ENCODE measurements at regions not wholly inside any gene's neighbourhood (a gene's known extent, or its start where the extent isn't known, plus 50 kb on each side); places are given as distances from the start of the nearest gene placed in this dataset.

DNA sequence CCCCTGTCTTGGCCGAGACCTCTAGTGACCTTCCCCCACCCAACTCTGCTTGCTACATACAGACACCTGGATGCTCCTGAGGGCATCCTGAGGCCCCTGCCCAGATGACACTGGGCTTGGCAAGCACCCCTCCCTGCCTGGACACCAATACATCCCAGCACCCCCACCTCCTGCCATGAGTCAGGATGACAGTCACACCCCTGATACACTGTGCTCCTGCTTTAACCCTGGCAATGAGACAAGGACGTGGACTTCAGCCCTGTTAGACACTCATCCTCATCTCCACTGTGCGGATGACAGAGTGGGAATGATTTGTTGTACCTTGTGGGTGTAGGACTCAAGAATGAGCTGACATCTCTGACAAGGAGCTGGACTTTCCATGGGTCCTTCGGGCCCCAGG, 186.3 kb upstream of the ADCY1 start:
- Histone ChIP-seq H3F3A (ENCODE audit: insufficient read depth, low read length, poor library complexity, severe bottlenecking) (no peaks in the 10 kb centered on the region), H3K9me3 (ENCODE audit: low read length) (no peaks in the 10 kb centered on the region), H3K36me3 (ENCODE audit: insufficient read depth, low read length) (no peaks in the 10 kb centered on the region), H3K79me2 (replicated peaks; ENCODE audit: insufficient read depth, low read length) (no peaks in the 10 kb centered on the region), H4K20me1 (ENCODE audit: insufficient read depth) (no peaks in the 10 kb centered on the region), H3K4me2 (ENCODE audit: low read length) (no peak overlapping the region), H3K27me3 (ENCODE audit: insufficient read depth, low read depth, low read length) (no peaks in the 10 kb centered on the region), H2AFZ (ENCODE audit: low read depth, low read length) (no peak overlapping the region), H3K9me2 (ENCODE audit: insufficient read depth, low read length) (no peaks in the 10 kb centered on the region), H3K9ac (ENCODE audit: low read length) (no peak overlapping the region), H3K27ac (ENCODE audit: low read length) (no peak overlapping the region), H3K4me3 (ENCODE audit: low read length) (no peak overlapping the region)
- TF ChIP-seq POLR2AphosphoS5 (IDR thresholded peaks at IDR 0.05) (no peak), RAD21 (conservative IDR thresholded peaks at IDR 0.05) (no peak), EP300 (conservative IDR thresholded peaks at IDR 0.05; ENCODE audit: poor library complexity, severe bottlenecking) (no peak), SMC3 (conservative IDR thresholded peaks at IDR 0.05; ENCODE audit: poor library complexity) (no peak), EZH2 (IDR thresholded peaks at IDR 0.05; ENCODE audit: borderline replicate concordance, insufficient read depth, low read length, poor library complexity, severe bottlenecking) (no peak), TAF1 (IDR thresholded peaks at IDR 0.05; ENCODE audit: low read depth) (no peak), MXI1 (conservative IDR thresholded peaks at IDR 0.05; ENCODE audit: poor library complexity, severe bottlenecking) (no peak)
- TF ChIP-seq, protein P1, sequence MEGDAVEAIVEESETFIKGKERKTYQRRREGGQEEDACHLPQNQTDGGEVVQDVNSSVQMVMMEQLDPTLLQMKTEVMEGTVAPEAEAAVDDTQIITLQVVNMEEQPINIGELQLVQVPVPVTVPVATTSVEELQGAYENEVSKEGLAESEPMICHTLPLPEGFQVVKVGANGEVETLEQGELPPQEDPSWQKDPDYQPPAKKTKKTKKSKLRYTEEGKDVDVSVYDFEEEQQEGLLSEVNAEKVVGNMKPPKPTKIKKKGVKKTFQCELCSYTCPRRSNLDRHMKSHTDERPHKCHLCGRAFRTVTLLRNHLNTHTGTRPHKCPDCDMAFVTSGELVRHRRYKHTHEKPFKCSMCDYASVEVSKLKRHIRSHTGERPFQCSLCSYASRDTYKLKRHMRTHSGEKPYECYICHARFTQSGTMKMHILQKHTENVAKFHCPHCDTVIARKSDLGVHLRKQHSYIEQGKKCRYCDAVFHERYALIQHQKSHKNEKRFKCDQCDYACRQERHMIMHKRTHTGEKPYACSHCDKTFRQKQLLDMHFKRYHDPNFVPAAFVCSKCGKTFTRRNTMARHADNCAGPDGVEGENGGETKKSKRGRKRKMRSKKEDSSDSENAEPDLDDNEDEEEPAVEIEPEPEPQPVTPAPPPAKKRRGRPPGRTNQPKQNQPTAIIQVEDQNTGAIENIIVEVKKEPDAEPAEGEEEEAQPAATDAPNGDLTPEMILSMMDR (IDR thresholded peaks at IDR 0.05; ENCODE audit: poor library complexity, severe bottlenecking), result no peak
- TF ChIP-seq, protein P2, sequence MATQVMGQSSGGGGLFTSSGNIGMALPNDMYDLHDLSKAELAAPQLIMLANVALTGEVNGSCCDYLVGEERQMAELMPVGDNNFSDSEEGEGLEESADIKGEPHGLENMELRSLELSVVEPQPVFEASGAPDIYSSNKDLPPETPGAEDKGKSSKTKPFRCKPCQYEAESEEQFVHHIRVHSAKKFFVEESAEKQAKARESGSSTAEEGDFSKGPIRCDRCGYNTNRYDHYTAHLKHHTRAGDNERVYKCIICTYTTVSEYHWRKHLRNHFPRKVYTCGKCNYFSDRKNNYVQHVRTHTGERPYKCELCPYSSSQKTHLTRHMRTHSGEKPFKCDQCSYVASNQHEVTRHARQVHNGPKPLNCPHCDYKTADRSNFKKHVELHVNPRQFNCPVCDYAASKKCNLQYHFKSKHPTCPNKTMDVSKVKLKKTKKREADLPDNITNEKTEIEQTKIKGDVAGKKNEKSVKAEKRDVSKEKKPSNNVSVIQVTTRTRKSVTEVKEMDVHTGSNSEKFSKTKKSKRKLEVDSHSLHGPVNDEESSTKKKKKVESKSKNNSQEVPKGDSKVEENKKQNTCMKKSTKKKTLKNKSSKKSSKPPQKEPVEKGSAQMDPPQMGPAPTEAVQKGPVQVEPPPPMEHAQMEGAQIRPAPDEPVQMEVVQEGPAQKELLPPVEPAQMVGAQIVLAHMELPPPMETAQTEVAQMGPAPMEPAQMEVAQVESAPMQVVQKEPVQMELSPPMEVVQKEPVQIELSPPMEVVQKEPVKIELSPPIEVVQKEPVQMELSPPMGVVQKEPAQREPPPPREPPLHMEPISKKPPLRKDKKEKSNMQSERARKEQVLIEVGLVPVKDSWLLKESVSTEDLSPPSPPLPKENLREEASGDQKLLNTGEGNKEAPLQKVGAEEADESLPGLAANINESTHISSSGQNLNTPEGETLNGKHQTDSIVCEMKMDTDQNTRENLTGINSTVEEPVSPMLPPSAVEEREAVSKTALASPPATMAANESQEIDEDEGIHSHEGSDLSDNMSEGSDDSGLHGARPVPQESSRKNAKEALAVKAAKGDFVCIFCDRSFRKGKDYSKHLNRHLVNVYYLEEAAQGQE (IDR thresholded peaks at IDR 0.05; ENCODE audit: borderline replicate concordance), result no peak

DNA sequence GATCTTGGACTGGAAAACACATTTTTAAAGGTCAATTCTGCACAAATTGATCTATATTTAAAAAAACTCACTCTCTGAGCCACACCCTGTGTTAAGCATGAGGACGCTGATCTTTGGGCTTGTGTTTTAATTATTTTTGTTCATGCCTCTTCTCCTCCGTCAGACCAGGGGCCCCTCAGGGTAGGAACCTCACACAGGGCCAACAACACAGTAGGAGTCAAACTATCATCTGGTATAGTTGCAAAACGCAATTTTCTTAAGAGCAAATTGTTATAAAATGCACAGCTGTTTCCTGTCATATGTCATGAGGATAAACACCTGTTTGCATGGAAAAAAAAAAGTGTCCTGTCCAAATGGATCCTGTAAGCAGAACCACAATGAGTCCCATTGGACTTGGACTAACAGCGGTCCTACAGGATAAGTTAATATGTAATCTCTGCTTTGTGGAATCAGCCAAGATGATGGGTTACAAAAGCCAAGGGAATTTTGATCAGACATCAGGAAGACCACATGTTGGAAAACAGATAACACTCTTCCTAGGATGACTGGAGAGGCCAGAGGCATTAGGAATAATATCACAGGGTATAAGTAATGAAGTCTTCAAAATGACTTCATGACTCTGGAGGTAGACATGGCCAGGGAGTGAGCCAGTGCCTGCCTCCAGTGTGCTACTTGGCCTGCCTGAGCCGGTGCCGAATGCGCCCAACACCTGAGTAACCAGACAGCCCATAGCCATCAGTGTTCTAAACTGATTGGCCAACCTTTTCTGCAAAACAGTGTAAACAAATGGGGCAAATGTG, 184.9 kb upstream of the ADCY1 start:
- H3K27ac ChIP-seq (ENCODE audit: low read length), result no peak overlapping the region
- no peak overlapping the region for H3K4me3 ChIP-seq (ENCODE audit: low read length)
- no peaks in the 10 kb centered on the region for H3K9me3 ChIP-seq (ENCODE audit: low read length)
- H3K9me2 ChIP-seq (ENCODE audit: insufficient read depth, low read length), result no peaks in the 10 kb centered on the region
- no peaks in the 10 kb centered on the region for H3F3A ChIP-seq (ENCODE audit: insufficient read depth, low read length, poor library complexity, severe bottlenecking)
- H3K4me2 ChIP-seq (ENCODE audit: low read length), result no peak overlapping the region
- H3K36me3 ChIP-seq (ENCODE audit: insufficient read depth, low read length), result no peaks in the 10 kb centered on the region
- no peak overlapping the region for H3K9ac ChIP-seq (ENCODE audit: low read length)
- H2AFZ ChIP-seq (ENCODE audit: low read depth, low read length), result no peak overlapping the region
- H3K27me3 ChIP-seq (ENCODE audit: insufficient read depth, low read depth, low read length), result no peaks in the 10 kb centered on the region
- no peaks in the 10 kb centered on the region for H3K79me2 ChIP-seq (replicated peaks; ENCODE audit: insufficient read depth, low read length)
- TF ChIP-seq, protein P1 (IDR thresholded peaks at IDR 0.05; ENCODE audit: poor library complexity, severe bottlenecking), result no peak
- TF ChIP-seq TAF1 (IDR thresholded peaks at IDR 0.05; ENCODE audit: low read depth) (no peak), RAD21 (conservative IDR thresholded peaks at IDR 0.05) (no peak), EZH2 (IDR thresholded peaks at IDR 0.05; ENCODE audit: borderline replicate concordance, insufficient read depth, low read length, poor library complexity, severe bottlenecking) (no peak), EP300 (conservative IDR thresholded peaks at IDR 0.05; ENCODE audit: poor library complexity, severe bottlenecking) (no peak), POLR2AphosphoS5 (IDR thresholded peaks at IDR 0.05) (no peak), MXI1 (conservative IDR thresholded peaks at IDR 0.05; ENCODE audit: poor library complexity, severe bottlenecking) (no peak), SMC3 (conservative IDR thresholded peaks at IDR 0.05; ENCODE audit: poor library complexity) (no peak)
- TF ChIP-seq, protein P2 (IDR thresholded peaks at IDR 0.05; ENCODE audit: borderline replicate concordance), result no peak
- H4K20me1 ChIP-seq (ENCODE audit: insufficient read depth), result no peaks in the 10 kb centered on the region

Data from neural cell (in vitro differentiated cells).